GM18870 (cell line): ENCODE measurements at regions not wholly inside any gene's neighbourhood (a gene's known extent, or its start where the extent isn't known, plus 50 kb on each side); places are given as distances from the start of the nearest gene placed in this dataset.
A peak's percentile ranks its signal among the peaks of the same experiment; 100 is the strongest.
"Not testable (repeated sequence)": the region's sequence is repeated elsewhere in the genome, so short reads cannot be mapped to it uniquely, and the experiment has no call there.

Experiments used
- ATAC-seq: cut with Tn5 transposase; IDR thresholded peaks from one replicate; pipeline ENCODE4 v1.9.1; 2021; ENCODE audit warnings: moderate library complexity; ENCODE audit not compliant: unreplicated experiment

- ATAC-seq: no peak
Observed at GRCh38 chr2:58727981-58728656, 487.0 kb upstream of the FANCL start.

GRCh38 chr2:58721912-58722591 lies 480.9 kb upstream of the FANCL start:
- no peak for ATAC-seq

- ATAC-seq: no peak
Observed at GRCh38 chr2:58720770-58721697, 479.9 kb upstream of the FANCL start.

GRCh38 chr2:58720033-58720769 lies 479.1 kb upstream of the FANCL start:
- ATAC-seq: no peak

GRCh38 chr2:58715344-58715743 lies 474.2 kb upstream of the FANCL start:
- ATAC-seq: no peak

- ATAC-seq: no peak
Observed at GRCh38 chr2:58714238-58714637, 473.1 kb upstream of the FANCL start.

- no peak for ATAC-seq
Observed at GRCh38 chr2:58710795-58711279, 469.7 kb upstream of the FANCL start.

GRCh38 chr2:58709687-58710354 lies 468.7 kb upstream of the FANCL start:
- no peak for ATAC-seq

GRCh38 chr2:58709274-58709673 lies 468.1 kb upstream of the FANCL start:
- no peak for ATAC-seq

GRCh38 chr2:58708565-58708964 lies 467.4 kb upstream of the FANCL start:
- ATAC-seq: no peak

- ATAC-seq: no peak
Observed at GRCh38 chr2:58702302-58702885, 461.3 kb upstream of the FANCL start.

- peak; percentile 50 for ATAC-seq
Observed at GRCh38 chr2:58701688-58702301, 460.7 kb upstream of the FANCL start.

GRCh38 chr2:58700591-58700990 lies 459.5 kb upstream of the FANCL start:
- no peak for ATAC-seq

GRCh38 chr2:58699411-58699810 lies 458.3 kb upstream of the FANCL start:
- no peak for ATAC-seq

- ATAC-seq: no peak
Observed at GRCh38 chr2:58698620-58699019, 457.5 kb upstream of the FANCL start.

- ATAC-seq: not testable (repeated sequence)
Observed at GRCh38 chr2:58694114-58694513, 453.0 kb upstream of the FANCL start.

GRCh38 chr2:58691041-58691440 lies 449.9 kb upstream of the FANCL start:
- ATAC-seq: not testable (repeated sequence)

GRCh38 chr2:58688813-58689212 lies 447.7 kb upstream of the FANCL start:
- ATAC-seq: no peak

GRCh38 chr2:58686776-58687175 lies 445.7 kb upstream of the FANCL start:
- no peak for ATAC-seq
